ENCODE measurements at regions not wholly inside any gene's neighbourhood (a gene's known extent, or its start where the extent isn't known, plus 50 kb on each side); places are given as distances from the start of the nearest gene placed in this dataset.

- no peak overlapping the region for H3K4me3 ChIP-seq (ENCODE audit: low read depth, low read length)
- TF ChIP-seq CTCF (IDR thresholded peaks at IDR 0.05; ENCODE audit: low read depth, low read length), result no peak
- in situ Hi-C loops (cut with HindIII; ENCODE audit: low sequenced_read_pairs), result no loop called here
- DNase-seq (ENCODE audit: low read depth, low spot score), result no peak
Observed at GRCh38 chr1:187871177-187871845, 1042.6 kb downstream of the PLA2G4A start.

GRCh38 chr1:187872550-187872949 is 1043.8 kb downstream of the PLA2G4A start:
- H3K4me3 ChIP-seq (ENCODE audit: low read depth, low read length), result no peak overlapping the region
- in situ Hi-C loops (cut with HindIII; ENCODE audit: low sequenced_read_pairs), result no loop called here
- DNase-seq (ENCODE audit: low read depth, low spot score), result no peak
- TF ChIP-seq CTCF (IDR thresholded peaks at IDR 0.05; ENCODE audit: low read depth, low read length), result no peak

- in situ Hi-C loops (cut with HindIII; ENCODE audit: low sequenced_read_pairs), result no loop called here
- no peak for DNase-seq (ENCODE audit: low read depth, low spot score)
- H3K4me3 ChIP-seq (ENCODE audit: low read depth, low read length), result no peak overlapping the region
Observed at GRCh38 chr1:187873126-187873525, 1044.4 kb downstream of the PLA2G4A start.

GRCh38 chr1:187876775-187877174 is 1048.0 kb downstream of the PLA2G4A start:
- DNase-seq (ENCODE audit: low read depth, low spot score), result no peak
- H3K4me3 ChIP-seq (ENCODE audit: low read depth, low read length), result no peak overlapping the region
- no peak for TF ChIP-seq CTCF (IDR thresholded peaks at IDR 0.05; ENCODE audit: low read depth, low read length)
- in situ Hi-C loops (cut with HindIII; ENCODE audit: low sequenced_read_pairs), result no loop called here

More at GRCh38 chr1:187873126-187873525, 1044.4 kb downstream of the PLA2G4A start:
- TF ChIP-seq CTCF (IDR thresholded peaks at IDR 0.05; ENCODE audit: low read depth, low read length), result no peak

- in situ Hi-C loops (cut with HindIII; ENCODE audit: low sequenced_read_pairs), result no loop called here
- DNase-seq (ENCODE audit: low read depth, low spot score), result no peak
Observed at GRCh38 chr1:187877220-187877619, 1048.5 kb downstream of the PLA2G4A start.

GRCh38 chr1:187878883-187879282 is 1050.1 kb downstream of the PLA2G4A start:
- no peak for TF ChIP-seq CTCF (IDR thresholded peaks at IDR 0.05; ENCODE audit: low read depth, low read length)
- DNase-seq (ENCODE audit: low read depth, low spot score), result no peak
- in situ Hi-C loops (cut with HindIII; ENCODE audit: low sequenced_read_pairs), result no loop called here
- H3K4me3 ChIP-seq (ENCODE audit: low read depth, low read length), result no peak overlapping the region

More at GRCh38 chr1:187877220-187877619, 1048.5 kb downstream of the PLA2G4A start:
- no peak for TF ChIP-seq CTCF (IDR thresholded peaks at IDR 0.05; ENCODE audit: low read depth, low read length)
- no peak overlapping the region for H3K4me3 ChIP-seq (ENCODE audit: low read depth, low read length)

Data from astrocyte of the spinal cord (primary cell).